ENCODE measurements at regions not wholly inside any gene's neighbourhood (a gene's known extent, or its start where the extent isn't known, plus 50 kb on each side); places are given as distances from the start of the nearest gene placed in this dataset.

DNA sequence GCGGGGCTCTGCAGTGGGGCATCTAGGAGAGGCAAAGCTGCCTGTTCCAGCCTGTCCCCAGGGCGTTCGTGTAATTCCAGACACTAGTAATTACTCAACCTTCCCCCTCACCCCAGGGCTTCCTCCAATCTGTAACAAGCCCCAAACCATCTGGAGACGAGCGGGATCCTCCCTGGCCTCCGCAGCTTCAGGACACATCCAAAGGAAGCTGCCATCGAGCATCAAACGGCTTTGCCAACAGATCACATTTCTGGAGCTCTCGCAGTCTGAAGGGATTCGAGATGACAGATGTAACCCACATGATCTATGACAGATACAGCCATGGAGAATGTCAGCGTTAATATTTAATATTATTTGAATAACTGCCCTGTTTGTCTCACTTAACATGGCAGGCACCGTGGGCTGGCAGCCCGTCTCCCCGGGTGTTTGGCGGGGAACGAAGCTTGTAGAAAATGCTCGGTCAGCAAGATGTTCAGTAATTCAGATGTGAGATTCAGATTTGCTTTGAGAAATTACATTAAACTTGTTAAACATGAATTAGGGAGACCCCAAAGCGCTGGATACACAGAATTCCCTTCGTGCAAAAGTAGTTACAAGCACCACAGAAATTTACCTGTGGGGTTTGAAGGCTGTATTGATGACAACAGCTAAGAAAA is 108.5 kb upstream of the C7orf33 start:
- H3K4me3 ChIP-seq (ENCODE audit: low read length): no peak overlapping the region
- intact Hi-C loops (cut with DNase I, micrococcal nuclease): no loop called here
- H3K36me3 Mint-ChIP-seq (ENCODE audit: low read depth): no peaks in the 10 kb centered on the region
- no peaks in the 10 kb centered on the region for H3K9me3 Mint-ChIP-seq
- H3K27me3 Mint-ChIP-seq: peaks cover 6% of the 10 kb centered on the region
- CTCF ChIA-PET: no interaction called here
- POLR2A ChIA-PET: no interaction called here
- peaks cover 3% of the 10 kb centered on the region for H3K4me1 ChIP-seq (ENCODE audit: insufficient read depth, low read length)
- no peak for ATAC-seq (ENCODE audit: poor library complexity)
- H3K27ac Mint-ChIP-seq: no peak overlapping the region
- H3K4me3 Mint-ChIP-seq: no peak overlapping the region
- H3K9me3 ChIP-seq (ENCODE audit: control insufficient read depth in 1 of 2, insufficient read depth in 1 of 2, low read length in 2 of 2): no peaks in the 10 kb centered on the region
- no peaks in the 10 kb centered on the region for H3K27me3 ChIP-seq (ENCODE audit: control insufficient read depth in 1 of 2, insufficient read depth in 2 of 2, low read length in 2 of 2)
- no peak overlapping the region for H3K27ac ChIP-seq (ENCODE audit: low read depth in 1 of 2, low read length in 2 of 2)
- no peak for TF ChIP-seq CTCF (IDR thresholded peaks at IDR 0.05)
- H3K36me3 ChIP-seq (ENCODE audit: insufficient read depth, low read length): no peaks in the 10 kb centered on the region
- H3K4me1 Mint-ChIP-seq (ENCODE audit: low read depth): no peaks in the 10 kb centered on the region
- DNase-seq: no peak

GRCh38 chr7:148483515-148484308 is 106.9 kb upstream of the C7orf33 start:
- CTCF ChIA-PET: no interaction called here
- Mint-ChIP-seq H3K27me3 (peaks cover 11% of the 10 kb centered on the region), H3K9me3 (no peaks in the 10 kb centered on the region), H3K36me3 (ENCODE audit: low read depth) (no peaks in the 10 kb centered on the region), H3K4me3 (no peak overlapping the region), H3K27ac (no peak overlapping the region), H3K4me1 (ENCODE audit: low read depth) (no peaks in the 10 kb centered on the region)
- DNase-seq (no peak), ATAC-seq (ENCODE audit: poor library complexity) (no peak)
- Histone ChIP-seq H3K36me3 (ENCODE audit: insufficient read depth, low read length) (no peaks in the 10 kb centered on the region), H3K27ac (ENCODE audit: low read depth in 1 of 2, low read length in 2 of 2) (no peak overlapping the region), H3K27me3 (ENCODE audit: control insufficient read depth in 1 of 2, insufficient read depth in 2 of 2, low read length in 2 of 2) (no peaks in the 10 kb centered on the region), H3K4me1 (ENCODE audit: insufficient read depth, low read length) (peaks cover 3% of the 10 kb centered on the region), H3K9me3 (ENCODE audit: control insufficient read depth in 1 of 2, insufficient read depth in 1 of 2, low read length in 2 of 2) (no peaks in the 10 kb centered on the region), H3K4me3 (ENCODE audit: low read length) (no peak overlapping the region)
- no peak for TF ChIP-seq CTCF (IDR thresholded peaks at IDR 0.05)
- intact Hi-C loops (cut with DNase I, micrococcal nuclease): no loop called here
- POLR2A ChIA-PET: no interaction called here

DNA sequence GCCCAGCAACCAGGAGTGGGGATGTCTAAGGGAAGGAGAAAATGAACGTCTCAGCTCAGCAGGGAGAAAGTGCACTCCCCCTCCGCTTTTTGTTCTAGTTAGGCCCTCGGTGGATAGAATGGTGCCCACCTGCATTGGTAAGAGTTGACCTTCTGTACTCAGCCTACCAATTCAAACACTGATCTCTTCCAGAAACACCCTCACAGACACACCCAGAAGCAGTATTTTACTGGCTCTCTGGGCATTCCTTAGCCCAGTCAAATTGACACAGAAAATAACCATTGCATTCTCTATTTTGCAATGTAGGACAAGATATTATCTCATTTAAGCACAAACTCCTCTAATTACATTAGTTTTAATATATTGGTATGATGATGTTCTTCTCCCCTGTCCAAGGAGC is 106.1 kb upstream of the C7orf33 start:
- H3K4me3 Mint-ChIP-seq: no peak overlapping the region
- H3K4me1 ChIP-seq (ENCODE audit: insufficient read depth, low read length): peaks cover 3% of the 10 kb centered on the region
- TF ChIP-seq CTCF (IDR thresholded peaks at IDR 0.05): no peak
- no peak overlapping the region for H3K27ac Mint-ChIP-seq
- H3K27me3 ChIP-seq (ENCODE audit: control insufficient read depth in 1 of 2, insufficient read depth in 2 of 2, low read length in 2 of 2): no peaks in the 10 kb centered on the region
- H3K9me3 Mint-ChIP-seq: no peaks in the 10 kb centered on the region
- no peak overlapping the region for H3K4me3 ChIP-seq (ENCODE audit: low read length)
- intact Hi-C loops (cut with DNase I, micrococcal nuclease): no loop called here
- no peak overlapping the region for H3K27ac ChIP-seq (ENCODE audit: low read depth in 1 of 2, low read length in 2 of 2)
- POLR2A ChIA-PET: no interaction called here
- H3K36me3 ChIP-seq (ENCODE audit: insufficient read depth, low read length): no peaks in the 10 kb centered on the region
- peaks cover 12% of the 10 kb centered on the region for H3K27me3 Mint-ChIP-seq
- H3K36me3 Mint-ChIP-seq (ENCODE audit: low read depth): no peaks in the 10 kb centered on the region
- ATAC-seq (ENCODE audit: poor library complexity) (no peak), DNase-seq (no peak)
- CTCF ChIA-PET: no interaction called here
- H3K4me1 Mint-ChIP-seq (ENCODE audit: low read depth): no peaks in the 10 kb centered on the region
- H3K9me3 ChIP-seq (ENCODE audit: control insufficient read depth in 1 of 2, insufficient read depth in 1 of 2, low read length in 2 of 2): no peaks in the 10 kb centered on the region
